H9 (cell line): ENCODE measurements at regions not wholly inside any gene's neighbourhood (a gene's known extent, or its start where the extent isn't known, plus 50 kb on each side); places are given as distances from the start of the nearest gene placed in this dataset.

Experiments
- DNase-seq: peaks from one replicate; pipeline ENCODE4 v3.0.0-alpha.2; 2017
- H2AFZ ChIP-seq: one replicate; pipeline ENCODE4 v1.6.1; 2013; ENCODE audit warnings: mild to moderate bottlenecking, low read length, control low read depth, moderate library complexity
- H2AK5ac ChIP-seq: 2 replicates; pipeline ENCODE4 v1.6.1; 2013; ENCODE audit warnings: low read length, control low read depth, mixed read lengths; ENCODE audit not compliant: insufficient read length
- H2BK120ac ChIP-seq: one replicate; pipeline ENCODE4 v1.6.1; 2013; ENCODE audit warnings: low read depth, mild to moderate bottlenecking, low read length, control low read depth, inconsistent platforms; ENCODE audit not compliant: poor library complexity, severe bottlenecking
- H2BK12ac ChIP-seq: 2 replicates; pipeline ENCODE4 v1.6.1; 2013; ENCODE audit warnings: low read length, control low read depth, mixed read lengths, low read depth; ENCODE audit not compliant: insufficient read length
- H2BK15ac ChIP-seq: 2 replicates; pipeline ENCODE4 v1.6.1; 2013; ENCODE audit warnings: low read depth, low read length, control low read depth
- H2BK20ac ChIP-seq: one replicate; pipeline ENCODE4 v1.6.1; 2013; ENCODE audit warnings: low read depth, mild to moderate bottlenecking, low read length, control low read depth, inconsistent platforms; ENCODE audit not compliant: poor library complexity, severe bottlenecking
- H2BK5ac ChIP-seq: 2 replicates; pipeline ENCODE4 v1.6.1; 2013; ENCODE audit warnings: low read length, control low read depth, mixed read lengths; ENCODE audit not compliant: insufficient read length
- H3K14ac ChIP-seq: 2 replicates; pipeline ENCODE4 v1.6.1; 2013; ENCODE audit warnings: low read length, control low read depth; ENCODE audit not compliant: insufficient read depth
- H3K18ac ChIP-seq: 2 replicates; pipeline ENCODE4 v1.6.1; 2013; ENCODE audit warnings: low read depth, mild to moderate bottlenecking, mixed read lengths, low read length, control low read depth; ENCODE audit not compliant: insufficient read length
- H3K23ac ChIP-seq: 2 replicates; pipeline ENCODE4 v1.6.1; 2013; ENCODE audit warnings: low read length, control low read depth, mixed read lengths, low read depth; ENCODE audit not compliant: insufficient read length
- H3K23me2 ChIP-seq: 2 replicates; pipeline ENCODE4 v1.6.1; 2013; ENCODE audit warnings: low read depth, mild to moderate bottlenecking, mixed read lengths, low read length, control low read depth; ENCODE audit not compliant: insufficient read length, poor library complexity, severe bottlenecking
- H3K27ac ChIP-seq: 2 replicates; pipeline ENCODE4 v1.5.1; 2013; ENCODE audit warnings: low read length, control low read depth, mixed read lengths, low read depth; ENCODE audit not compliant: insufficient read length
- H3K27me3 ChIP-seq: 2 replicates; pipeline ENCODE4 v1.6.1; 2013; ENCODE audit warnings: low read length, control low read depth, inconsistent platforms; ENCODE audit not compliant: insufficient read depth
- H3K4ac ChIP-seq: 2 replicates; pipeline ENCODE4 v1.6.1; 2013; ENCODE audit warnings: low read depth, mild to moderate bottlenecking, control low read depth, inconsistent platforms, low read length, moderate library complexity
- H3K4me1 ChIP-seq: 2 replicates; pipeline ENCODE4 v1.6.1; 2013; ENCODE audit warnings: low read length, control low read depth, inconsistent platforms; ENCODE audit not compliant: insufficient read depth
- H3K4me2 ChIP-seq: 2 replicates; pipeline ENCODE4 v1.6.1; 2013; ENCODE audit warnings: low read length, control low read depth, mixed read lengths; ENCODE audit not compliant: insufficient read length, insufficient read depth
- H3K56ac ChIP-seq: 2 replicates; pipeline ENCODE4 v1.6.1; 2013; ENCODE audit warnings: low read depth, mild to moderate bottlenecking, mixed read lengths, low read length, control low read depth; ENCODE audit not compliant: insufficient read length
- H3K79me1 ChIP-seq: 2 replicates; pipeline ENCODE4 v1.6.1; 2013; ENCODE audit warnings: low read depth, mild to moderate bottlenecking, moderate library complexity, low read length, control low read depth, inconsistent platforms; ENCODE audit not compliant: insufficient read depth, poor library complexity, severe bottlenecking
- H3K79me2 ChIP-seq: 2 replicates; pipeline ENCODE4 v1.6.1; 2013; ENCODE audit warnings: low read length, control low read depth, inconsistent platforms; ENCODE audit not compliant: insufficient read depth
- H3K9ac ChIP-seq: 2 replicates; pipeline ENCODE4 v1.6.1; 2013; ENCODE audit warnings: low read length, control low read depth, mixed read lengths; ENCODE audit not compliant: insufficient read length; ENCODE audit errors: extremely low read depth
- H3K9me3 ChIP-seq: one replicate; pipeline ENCODE4 v1.6.1; 2013; ENCODE audit warnings: low read depth, low read length, inconsistent platforms; ENCODE audit not compliant: control insufficient read depth
- H3T11ph ChIP-seq: one replicate; pipeline ENCODE4 v1.6.1; 2013; ENCODE audit warnings: mild to moderate bottlenecking, low read length, control low read depth, inconsistent platforms
- H4K20me1 ChIP-seq: one replicate; pipeline ENCODE4 v1.6.1; 2013; ENCODE audit not compliant: control insufficient read depth, insufficient read length, insufficient read depth
- H4K5ac ChIP-seq: 2 replicates; pipeline ENCODE4 v1.6.1; 2013; ENCODE audit warnings: low read depth, mild to moderate bottlenecking, mixed read lengths, low read length, control low read depth; ENCODE audit not compliant: insufficient read length
- H4K8ac ChIP-seq: replicated peaks from 2 replicates; pipeline ENCODE4 v1.6.1; 2013; ENCODE audit warnings: low read length, control low read depth, mixed read lengths, low read depth; ENCODE audit not compliant: insufficient read length
- H4K91ac ChIP-seq: 2 replicates; pipeline ENCODE4 v1.6.1; 2013; ENCODE audit warnings: low read depth, mild to moderate bottlenecking, moderate library complexity, mixed read lengths, low read length, control low read depth; ENCODE audit not compliant: insufficient read length
- H3K27ac Mint-ChIP-seq, 3 experiments: 2 replicates in 2 of 3; 3 replicates in 1 of 3; pipeline ENCODE4 v1.8.0; 2020 to 2021; ENCODE audit warnings: mixed read lengths in 3 of 3, mild to moderate bottlenecking in 1 of 3, moderate library complexity in 1 of 3
- H3K27me3 Mint-ChIP-seq: 2 replicates; pipeline ENCODE4 v1.8.0; 2021; ENCODE audit warnings: low read depth, mild to moderate bottlenecking, moderate library complexity, mixed read lengths
- H3K36me3 Mint-ChIP-seq, 3 experiments: 2 replicates in 2 of 3; 3 replicates in 1 of 3; pipeline ENCODE4 v1.8.0; 2020 to 2021; ENCODE audit warnings: low read depth in 3 of 3, mixed read lengths in 3 of 3; ENCODE audit not compliant: insufficient read depth in 1 of 3
- H3K4me1 Mint-ChIP-seq, 2 experiments: 2 replicates each; pipeline ENCODE4 v1.8.0; 2020; ENCODE audit warnings: mixed read lengths in 2 of 2
- H3K4me3 Mint-ChIP-seq, 2 experiments: 2 replicates in 1 of 2; 3 replicates in 1 of 2; pipeline ENCODE4 v1.8.0; 2020 to 2021; ENCODE audit warnings: mild to moderate bottlenecking in 2 of 2, mixed read lengths in 2 of 2, moderate library complexity in 1 of 2
- H3K9me3 Mint-ChIP-seq, 2 experiments: 2 replicates in 1 of 2; 3 replicates in 1 of 2; pipeline ENCODE4 v1.8.0; 2020; ENCODE audit warnings: mild to moderate bottlenecking in 2 of 2, mixed read lengths in 2 of 2, moderate library complexity in 1 of 2
- WGBS: extraction: QIAGEN DNeasy Blood & Tissue Kit; methylation state at CpG from one replicate; pipeline ENCODE4 v1.1.7; 2013; ENCODE audit warnings: missing lambda C conversion rate, low lambda C conversion rate, mixed read lengths; ENCODE audit not compliant: insufficient read length; ENCODE audit errors: extremely low coverage; 5-methylcytosine and 5-hydroxymethylcytosine counted together
- TF ChIP-seq, protein P1 (sequence below): fragments of 200-600 bp; sonication (generic); conservative IDR thresholded peaks from 3 replicates; pipeline ENCODE4 v1.8.0; 2021; ENCODE audit warnings: antibody characterized with exemption, mild to moderate bottlenecking

DNA sequence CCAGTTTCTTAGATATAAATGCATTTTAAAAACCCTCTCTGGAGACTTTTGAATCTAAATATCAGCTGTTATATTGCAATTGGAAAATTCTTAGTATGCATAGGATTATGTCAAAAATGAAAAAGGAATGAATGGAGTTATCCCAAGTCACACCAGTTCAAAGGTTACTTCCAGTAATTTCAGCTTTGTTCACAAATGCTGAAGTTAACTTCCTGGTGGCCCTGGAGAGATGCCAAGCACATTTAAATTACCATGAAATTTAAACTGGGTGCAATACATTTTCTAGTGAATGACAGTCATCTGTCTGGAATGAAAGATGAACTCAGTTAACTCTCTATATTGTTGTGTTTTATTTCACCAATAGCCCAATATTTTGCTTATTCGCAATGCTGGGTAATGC, 753.9 kb downstream of the SUCLG1 start:
- no CpG with 5 or more reads among the region's 1 CpG for WGBS
- H2BK120ac ChIP-seq = no peak overlapping the region
- Mint-ChIP-seq H3K4me3 (no peak overlapping the region), H3K4me1 (no peaks in the 10 kb centered on the region), H3K9me3 (no peaks in the 10 kb centered on the region), H3K27me3 (no peaks in the 10 kb centered on the region), H3K27ac (no peak overlapping the region), H3K36me3 (no peaks in the 10 kb centered on the region)
- no peaks in the 10 kb centered on the region for H3K23me2 ChIP-seq
- no peak overlapping the region for H3K4ac ChIP-seq
- H3K9ac ChIP-seq = no peak overlapping the region
- H4K20me1 ChIP-seq = no peaks in the 10 kb centered on the region
- H3K14ac ChIP-seq = no peak overlapping the region
- H3K79me2 ChIP-seq = no peaks in the 10 kb centered on the region
- H3K56ac ChIP-seq = no peak overlapping the region
- H3K27ac ChIP-seq = no peak overlapping the region
- no peaks in the 10 kb centered on the region for H3K27me3 ChIP-seq
- H3K4me2 ChIP-seq = no peak overlapping the region
- no peak overlapping the region for H2BK20ac ChIP-seq
- no peaks in the 10 kb centered on the region for H3K4me1 ChIP-seq
- no peak overlapping the region for H4K8ac ChIP-seq
- no peak for DNase-seq
- no peak overlapping the region for H3K18ac ChIP-seq
- TF ChIP-seq, protein P1, sequence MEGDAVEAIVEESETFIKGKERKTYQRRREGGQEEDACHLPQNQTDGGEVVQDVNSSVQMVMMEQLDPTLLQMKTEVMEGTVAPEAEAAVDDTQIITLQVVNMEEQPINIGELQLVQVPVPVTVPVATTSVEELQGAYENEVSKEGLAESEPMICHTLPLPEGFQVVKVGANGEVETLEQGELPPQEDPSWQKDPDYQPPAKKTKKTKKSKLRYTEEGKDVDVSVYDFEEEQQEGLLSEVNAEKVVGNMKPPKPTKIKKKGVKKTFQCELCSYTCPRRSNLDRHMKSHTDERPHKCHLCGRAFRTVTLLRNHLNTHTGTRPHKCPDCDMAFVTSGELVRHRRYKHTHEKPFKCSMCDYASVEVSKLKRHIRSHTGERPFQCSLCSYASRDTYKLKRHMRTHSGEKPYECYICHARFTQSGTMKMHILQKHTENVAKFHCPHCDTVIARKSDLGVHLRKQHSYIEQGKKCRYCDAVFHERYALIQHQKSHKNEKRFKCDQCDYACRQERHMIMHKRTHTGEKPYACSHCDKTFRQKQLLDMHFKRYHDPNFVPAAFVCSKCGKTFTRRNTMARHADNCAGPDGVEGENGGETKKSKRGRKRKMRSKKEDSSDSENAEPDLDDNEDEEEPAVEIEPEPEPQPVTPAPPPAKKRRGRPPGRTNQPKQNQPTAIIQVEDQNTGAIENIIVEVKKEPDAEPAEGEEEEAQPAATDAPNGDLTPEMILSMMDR = no peak
- no peak overlapping the region for H2BK12ac ChIP-seq
- no peaks in the 10 kb centered on the region for H3K9me3 ChIP-seq
- H3K23ac ChIP-seq = no peak overlapping the region
- no peak overlapping the region for H4K91ac ChIP-seq
- no peak overlapping the region for H2AK5ac ChIP-seq
- H2BK15ac ChIP-seq = no peak overlapping the region
- H3T11ph ChIP-seq = no peak overlapping the region
- H2BK5ac ChIP-seq = no peak overlapping the region
- H2AFZ ChIP-seq = no peak overlapping the region
- H4K5ac ChIP-seq = no peak overlapping the region
- H3K79me1 ChIP-seq = no peaks in the 10 kb centered on the region
